GM12891 (cell line): ENCODE measurements at regions not wholly inside any gene's neighbourhood (a gene's known extent, or its start where the extent isn't known, plus 50 kb on each side); places are given as distances from the start of the nearest gene placed in this dataset.

Source experiments
- DNase-seq: peaks from one replicate; pipeline ENCODE4 v3.0.0; 2011; ENCODE audit warnings: low spot score; ENCODE audit not compliant: insufficient read length
- FAIRE-seq: peaks from 2 replicates; lab custom pipeline; 2011; peaks lifted over from hg19 to GRCh38; lab: Jason Lieb, UNC
- PAX5 ChIP-seq: IDR thresholded peaks from 2 replicates; pipeline ENCODE4 v1.6.1; 2011; ENCODE audit warnings: low read length, moderate library complexity, mild to moderate bottlenecking; ENCODE audit not compliant: insufficient read depth, severe bottlenecking
- POLR2A ChIP-seq: IDR thresholded peaks from 2 replicates; pipeline ENCODE4 v1.6.1; 2011; ENCODE audit warnings: low read depth, low read length, control low read depth
- POLR2AphosphoS5 ChIP-seq: IDR thresholded peaks from 2 replicates; pipeline ENCODE4 v1.6.1; 2011; ENCODE audit warnings: low read depth, low read length, control low read depth
- POU2F2 ChIP-seq: IDR thresholded peaks from 2 replicates; pipeline ENCODE4 v1.6.1; 2011; ENCODE audit warnings: low read depth, mild to moderate bottlenecking, control low read depth, low read length, moderate library complexity
- SPI1 ChIP-seq: IDR thresholded peaks from 2 replicates; pipeline ENCODE4 v1.6.1; 2011; ENCODE audit warnings: low read depth, low read length, control low read depth
- TAF1 ChIP-seq: IDR thresholded peaks from 2 replicates; pipeline ENCODE4 v1.6.1; 2011; ENCODE audit warnings: low read depth, low read length, control low read depth

- no peak for FAIRE-seq
- TF ChIP-seq POU2F2 (no peak), TAF1 (no peak), POLR2AphosphoS5 (no peak), PAX5 (no peak), POLR2A (no peak), SPI1 (no peak)
These were observed 134.4 kb upstream of the STMND1 start for GRCh38 chr6:16967470-16967817.

GRCh38 chr6:16966791-16967469 lies 134.9 kb upstream of the STMND1 start:
- no peak for TF ChIP-seq POU2F2
- TF ChIP-seq POLR2AphosphoS5 = no peak
- no peak for TF ChIP-seq POLR2A
- TF ChIP-seq TAF1 = no peak
- no peak for TF ChIP-seq PAX5
- TF ChIP-seq SPI1 = no peak
- no peak for FAIRE-seq
- no peak for DNase-seq

More at GRCh38 chr6:16967470-16967817, 134.4 kb upstream of the STMND1 start:
- no peak for DNase-seq

- no peak for TF ChIP-seq POLR2A
- no peak for TF ChIP-seq SPI1
- no peak for TF ChIP-seq POLR2AphosphoS5
- TF ChIP-seq TAF1 = no peak
- TF ChIP-seq PAX5 = no peak
- TF ChIP-seq POU2F2 = no peak
- FAIRE-seq = no peak
- DNase-seq = no peak
These were observed 136.2 kb upstream of the STMND1 start for GRCh38 chr6:16965689-16966088.

GRCh38 chr6:16964553-16965499 lies 137.0 kb upstream of the STMND1 start:
- FAIRE-seq (peak; percentile 93), DNase-seq (peak; percentile 30)
- TF ChIP-seq SPI1 = no peak
- no peak for TF ChIP-seq POU2F2
- TF ChIP-seq TAF1 = no peak

- TF ChIP-seq SPI1 = no peak
- no peak for TF ChIP-seq TAF1
- DNase-seq = no peak
- no peak for FAIRE-seq
These were observed 140.3 kb upstream of the STMND1 start for GRCh38 chr6:16961577-16961976.

- no peak for DNase-seq
- TF ChIP-seq TAF1 (no peak), POLR2AphosphoS5 (no peak), POLR2A (no peak), POU2F2 (no peak), PAX5 (no peak), SPI1 (no peak)
- FAIRE-seq = no peak
These were observed 142.1 kb upstream of the STMND1 start for GRCh38 chr6:16959789-16960188.

GRCh38 chr6:16956361-16956760 lies 145.5 kb upstream of the STMND1 start:
- DNase-seq (no peak), FAIRE-seq (no peak)
- TF ChIP-seq POU2F2 (no peak), SPI1 (no peak), PAX5 (no peak), POLR2AphosphoS5 (no peak), POLR2A (no peak), TAF1 (no peak)

GRCh38 chr6:16955899-16956298 lies 146.0 kb upstream of the STMND1 start:
- FAIRE-seq = peak; percentile 63

GRCh38 chr6:16953905-16954304 lies 147.9 kb upstream of the STMND1 start:
- FAIRE-seq = no peak
- TF ChIP-seq SPI1 = no peak
- no peak for TF ChIP-seq POU2F2
- TF ChIP-seq TAF1 = no peak
- TF ChIP-seq PAX5 = no peak
- no peak for TF ChIP-seq POLR2AphosphoS5
- TF ChIP-seq POLR2A = no peak
- no peak for DNase-seq

More at GRCh38 chr6:16955899-16956298, 146.0 kb upstream of the STMND1 start:
- no peak for DNase-seq
- TF ChIP-seq TAF1 (no peak), PAX5 (no peak), SPI1 (no peak), POLR2AphosphoS5 (no peak), POLR2A (no peak), POU2F2 (no peak)

GRCh38 chr6:16953446-16953845 lies 148.4 kb upstream of the STMND1 start:
- TF ChIP-seq TAF1 (no peak), POU2F2 (no peak), PAX5 (no peak), POLR2AphosphoS5 (no peak), POLR2A (no peak), SPI1 (no peak)
- no peak for FAIRE-seq
- DNase-seq = no peak
